HG03139 (cell line): ENCODE measurements at regions not wholly inside any gene's neighbourhood (a gene's known extent, or its start where the extent isn't known, plus 50 kb on each side); places are given as distances from the start of the nearest gene placed in this dataset.
"Not testable (repeated sequence)": the region's sequence is repeated elsewhere in the genome, so short reads cannot be mapped to it uniquely, and the experiment has no call there.

Experiments used
- ATAC-seq: cut with Tn5 transposase; IDR thresholded peaks from one replicate; pipeline ENCODE4 v1.9.1; 2021; ENCODE audit not compliant: unreplicated experiment

DNA sequence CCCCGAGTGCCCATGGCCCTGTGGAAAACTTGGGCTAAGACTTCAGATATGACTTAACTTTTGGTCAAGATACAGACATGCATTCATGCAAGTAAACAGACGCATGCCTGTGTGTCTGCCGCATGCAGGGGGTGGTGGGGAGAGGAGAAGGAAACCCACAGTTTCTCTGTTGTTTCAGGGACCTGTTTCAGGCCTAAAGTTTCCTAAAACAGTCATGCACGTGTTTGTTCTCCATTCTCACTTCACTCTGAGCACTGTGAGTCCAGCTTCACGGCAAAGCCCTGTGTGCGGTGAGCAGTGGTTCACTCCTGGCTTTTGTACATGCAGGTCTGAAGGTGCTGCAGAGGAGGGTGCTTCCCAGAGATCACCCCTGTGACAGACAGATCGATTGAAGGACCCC lies 158.7 kb downstream of the FOXL1 start:
- no peak for ATAC-seq

DNA sequence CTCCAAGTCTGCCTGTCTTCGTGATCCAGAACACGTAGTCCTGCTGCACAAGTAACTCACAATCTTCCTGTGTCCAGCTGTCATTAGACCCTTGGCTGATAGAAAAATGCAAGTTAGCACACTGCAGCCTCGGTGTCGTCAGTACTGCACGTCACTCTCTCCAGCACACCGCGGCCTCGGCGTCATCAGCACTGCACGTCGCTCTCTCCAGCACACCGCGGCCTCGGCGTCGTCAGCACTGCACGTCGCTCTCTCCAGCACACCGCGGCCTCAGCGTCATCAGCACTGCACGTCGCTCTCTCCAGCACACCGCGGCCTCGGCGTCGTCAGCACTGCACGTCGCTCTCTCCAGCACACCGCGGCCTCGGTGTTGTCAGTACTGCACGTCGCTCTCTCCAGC lies 160.0 kb downstream of the FOXL1 start:
- ATAC-seq: not testable (repeated sequence)

DNA sequence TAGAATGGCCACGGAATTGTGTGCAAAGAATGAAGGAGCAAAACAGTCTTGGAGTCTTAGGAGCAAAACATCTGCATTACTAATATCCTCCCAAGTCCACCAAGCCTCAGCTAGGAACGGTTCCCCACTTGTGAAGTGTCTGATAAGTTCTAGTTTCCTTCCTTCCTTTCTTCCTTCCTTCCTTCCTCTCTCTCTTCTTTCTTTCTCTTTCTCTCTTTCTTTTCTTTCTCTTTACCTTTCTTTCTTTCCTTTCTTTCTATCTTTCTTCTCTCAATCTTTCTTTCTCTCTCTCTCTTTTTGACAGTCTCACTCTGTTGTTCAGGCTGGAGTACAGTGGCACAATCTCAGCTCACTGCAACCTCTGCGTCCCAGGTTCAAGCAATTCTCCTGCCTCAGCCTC lies 160.8 kb downstream of the FOXL1 start:
- ATAC-seq: no peak

DNA sequence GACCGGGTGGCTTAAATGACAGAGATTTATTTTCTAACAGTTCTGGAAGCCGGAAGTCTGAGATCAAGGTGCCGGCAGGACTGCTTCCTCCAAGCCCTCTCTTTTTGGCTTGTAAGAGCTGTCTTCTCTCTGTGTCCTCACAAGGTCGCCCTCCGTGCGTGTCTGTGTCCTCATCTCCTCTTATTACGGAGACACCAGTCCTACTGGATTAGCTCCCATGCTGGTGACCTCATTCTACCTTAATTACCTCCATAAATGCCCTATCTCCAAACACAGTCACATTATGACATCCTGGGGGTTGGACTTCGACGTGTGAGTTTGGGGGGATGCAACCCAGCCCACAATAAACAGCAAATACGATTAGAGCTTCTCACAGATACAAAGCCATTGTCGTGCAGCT lies 161.5 kb downstream of the FOXL1 start:
- no peak for ATAC-seq

DNA sequence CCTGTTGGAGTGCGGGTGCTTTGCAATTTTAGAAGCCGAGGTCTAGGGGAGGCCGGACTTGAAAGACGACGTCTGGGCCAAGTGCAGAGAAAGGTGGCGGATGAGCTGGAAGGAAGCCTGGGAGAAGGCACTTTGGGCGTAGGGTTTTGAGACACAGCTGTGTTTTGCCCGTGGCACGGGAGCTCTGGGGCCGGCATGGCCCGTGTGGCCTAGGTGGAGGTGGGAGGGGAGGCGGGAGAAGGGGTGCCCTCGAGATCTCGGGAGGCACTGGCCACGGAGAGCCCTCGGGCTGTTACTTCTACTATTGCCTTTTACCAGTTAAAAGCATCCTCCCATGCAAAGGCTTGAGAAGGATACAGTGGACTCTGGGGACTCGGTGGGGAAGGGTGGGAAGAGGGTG lies 161.9 kb downstream of the FOXL1 start:
- ATAC-seq: no peak

DNA sequence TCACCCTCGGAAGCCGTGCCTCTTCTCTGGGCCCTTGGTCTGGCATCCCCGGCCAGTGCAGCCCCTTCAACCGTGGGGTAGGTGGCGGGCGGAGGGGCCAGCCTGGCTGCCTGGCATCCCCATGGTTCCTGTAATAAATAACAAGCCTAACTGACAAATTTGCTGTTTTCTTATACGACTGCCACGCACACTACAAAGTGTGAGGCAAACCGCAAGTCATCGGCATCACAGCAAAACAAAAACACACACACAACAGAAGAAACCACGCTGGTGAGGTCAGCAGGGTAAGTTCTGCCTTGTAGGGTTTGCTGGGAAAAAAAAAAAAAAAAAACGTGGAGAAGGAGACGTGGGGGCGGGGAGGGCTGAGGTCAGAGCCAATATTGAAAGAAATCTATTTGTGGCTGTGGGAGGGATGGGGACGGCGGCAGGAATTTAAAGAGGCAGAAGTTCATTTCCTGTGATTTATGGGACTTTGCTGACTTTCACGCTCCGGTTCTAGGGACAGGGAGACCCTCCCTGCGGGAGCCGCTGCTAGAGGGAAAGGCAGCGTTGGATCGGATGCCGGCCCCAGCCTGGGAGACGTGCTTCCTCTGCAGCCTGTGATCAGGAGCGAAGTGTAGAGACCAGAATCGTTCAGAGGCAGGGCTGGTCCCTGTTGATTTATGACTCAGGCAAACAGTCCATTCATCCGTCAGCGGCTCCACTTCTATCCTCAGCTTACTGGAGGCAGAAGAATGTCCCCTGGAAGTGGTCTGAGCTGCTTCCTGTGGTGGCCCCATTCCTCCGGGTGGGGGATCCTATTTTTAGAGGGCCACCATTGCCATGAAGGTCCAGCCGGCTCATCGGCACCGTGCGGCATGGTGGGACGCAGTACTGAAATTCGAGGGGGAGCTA lies 162.8 kb downstream of the FOXL1 start:
- ATAC-seq: no peak

DNA sequence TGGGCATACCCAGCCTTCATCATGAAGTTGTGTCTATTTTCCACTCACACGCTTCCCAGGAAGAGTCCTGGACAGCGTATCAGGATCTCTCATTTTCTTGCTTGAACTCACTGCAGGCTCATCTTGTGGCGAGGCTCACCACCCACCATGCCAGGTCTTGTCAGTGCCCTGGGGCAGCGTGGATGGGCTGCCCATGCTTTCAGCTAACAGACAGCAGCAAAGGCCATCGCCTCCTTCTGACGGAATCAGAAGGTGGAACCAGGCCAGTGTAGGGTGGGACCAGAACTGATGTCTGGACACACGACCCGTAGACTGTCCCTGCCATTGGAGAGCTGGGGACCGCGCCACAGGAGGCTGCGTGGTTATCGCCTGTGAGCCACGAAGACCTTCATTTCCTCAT lies 169.4 kb downstream of the FOXL1 start:
- ATAC-seq: no peak

DNA sequence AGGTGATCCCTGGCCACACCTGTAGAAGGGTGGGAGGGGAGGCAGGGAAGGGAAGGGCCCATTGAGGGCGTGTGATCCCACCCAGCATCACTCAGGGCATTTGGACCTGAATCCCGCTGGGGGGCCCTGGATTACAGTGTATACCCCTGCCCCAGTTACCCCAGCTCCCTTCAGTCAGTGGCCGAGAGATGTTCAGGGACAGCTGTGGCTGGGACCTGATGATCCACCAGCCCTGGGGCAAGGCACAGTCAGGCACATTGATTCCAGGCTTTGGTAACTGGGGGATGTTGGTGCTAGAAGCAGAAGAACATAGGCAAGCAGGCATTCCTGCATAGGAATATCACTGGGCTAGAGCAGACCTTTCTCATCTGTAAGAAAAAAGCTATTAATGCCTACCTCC lies 170.3 kb downstream of the FOXL1 start:
- no peak for ATAC-seq

DNA sequence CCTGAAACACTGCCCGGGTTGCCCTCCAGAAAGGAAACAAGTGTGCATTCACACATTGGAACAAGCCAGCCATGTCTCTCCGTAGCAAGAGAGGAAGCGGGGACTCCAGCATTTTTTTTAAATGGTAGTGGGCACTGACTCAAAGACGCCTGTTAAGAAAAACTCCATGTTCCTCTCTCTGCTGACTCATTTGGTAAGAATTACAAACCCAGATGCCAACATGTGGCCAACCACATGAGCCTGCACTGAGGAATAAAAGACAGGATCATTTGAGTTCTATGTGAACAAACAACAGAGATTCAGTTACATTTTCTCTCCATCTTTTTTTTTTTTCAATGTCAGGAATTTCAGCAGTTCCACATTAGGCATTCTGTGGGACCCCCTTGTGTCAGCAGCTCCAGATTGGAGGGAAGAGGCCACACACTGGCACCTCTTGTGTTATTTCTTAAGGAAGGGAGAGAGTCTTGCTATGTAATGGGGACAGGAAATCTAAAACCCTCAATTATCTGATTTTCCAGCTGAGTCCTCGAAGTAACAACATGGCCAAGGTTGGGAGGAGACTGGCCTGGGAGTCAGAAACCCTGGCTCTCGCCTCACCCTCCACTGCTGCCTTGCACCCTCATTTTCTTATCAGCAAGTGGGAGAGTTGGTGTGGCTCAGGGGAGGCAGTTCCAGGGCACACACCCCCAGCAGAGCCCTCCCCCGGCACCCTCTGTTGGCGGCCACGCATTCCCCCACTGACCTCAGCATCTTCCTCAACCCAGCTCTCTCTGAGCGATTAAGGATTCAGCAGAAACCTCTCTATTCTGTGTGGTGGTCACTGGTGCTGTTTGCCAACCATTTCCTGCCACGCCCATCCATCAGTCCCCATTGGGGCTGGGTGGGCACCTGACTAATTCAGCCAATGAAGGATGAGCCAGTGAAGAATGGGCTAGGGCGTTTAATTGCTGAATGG lies 173.0 kb downstream of the FOXL1 start:
- ATAC-seq: no peak

DNA sequence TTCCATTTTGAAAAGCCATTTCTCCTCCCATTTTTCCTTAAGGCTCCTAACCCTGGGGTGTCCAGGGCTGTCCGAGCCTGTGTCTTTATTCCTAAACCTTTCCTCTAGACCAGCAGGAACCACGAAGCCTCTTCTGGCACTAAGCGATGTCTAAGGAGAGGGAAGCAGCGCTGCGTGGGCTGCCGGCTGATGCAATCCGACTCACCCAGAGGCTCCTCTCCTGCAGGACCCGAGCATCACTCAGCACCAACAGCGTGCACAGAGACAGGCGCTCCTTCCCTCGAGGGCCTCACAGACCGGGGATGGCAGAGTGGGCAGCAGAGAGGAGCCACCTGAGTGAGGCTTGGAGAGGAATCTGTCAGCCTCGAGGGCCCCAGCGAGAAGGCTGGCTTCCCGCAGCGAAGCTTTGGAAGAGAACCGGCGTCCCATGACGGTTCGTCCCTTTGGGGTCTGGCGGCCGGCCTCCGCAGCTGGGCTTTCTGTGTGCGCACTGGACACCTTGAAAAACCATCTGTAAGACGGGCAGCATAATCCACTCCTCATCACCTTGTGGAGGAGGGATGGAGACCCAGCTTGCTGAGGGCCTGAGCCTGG lies 174.3 kb downstream of the FOXL1 start:
- ATAC-seq: no peak

DNA sequence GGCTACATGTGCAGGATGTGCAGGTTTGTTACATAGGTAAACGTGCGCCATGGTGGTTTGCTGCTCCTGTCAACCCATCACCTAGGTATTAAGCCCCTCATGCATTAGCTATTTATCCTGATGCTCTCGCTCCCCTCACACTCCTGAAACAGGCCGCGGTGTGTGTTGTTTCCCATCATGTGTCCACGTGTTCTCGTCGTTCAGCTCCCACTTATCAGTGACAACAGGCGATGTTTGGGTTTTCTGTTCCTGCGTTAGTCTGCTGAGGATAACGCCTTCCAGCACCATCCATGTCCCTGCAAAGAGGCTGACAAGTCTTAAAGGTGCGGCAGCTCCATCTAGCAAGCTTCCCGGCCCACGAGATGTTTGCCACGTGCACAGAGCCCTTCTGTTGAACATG lies 175.1 kb downstream of the FOXL1 start:
- no peak for ATAC-seq

DNA sequence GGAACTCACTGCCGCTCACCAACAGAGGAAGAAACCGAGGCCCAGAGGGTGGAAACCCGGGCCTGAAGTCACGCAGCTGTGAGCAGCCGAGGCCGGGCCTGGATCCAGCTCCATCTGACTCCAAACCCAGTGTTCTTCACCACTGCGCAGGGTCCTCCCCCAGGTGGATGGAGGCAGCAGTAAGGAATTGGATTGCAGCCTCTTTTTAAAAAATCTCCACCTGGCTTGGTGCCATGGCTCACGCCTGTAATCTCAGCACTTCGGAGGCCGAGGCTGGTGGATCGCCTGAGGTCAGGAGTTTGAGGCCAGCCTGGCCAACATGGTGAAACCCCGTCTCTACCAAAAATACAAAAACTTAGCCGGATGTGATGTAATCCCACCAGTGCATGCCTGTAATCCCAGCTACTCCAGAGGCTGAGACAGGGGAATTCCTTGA lies 177.2 kb downstream of the FOXL1 start:
- ATAC-seq: no peak

DNA sequence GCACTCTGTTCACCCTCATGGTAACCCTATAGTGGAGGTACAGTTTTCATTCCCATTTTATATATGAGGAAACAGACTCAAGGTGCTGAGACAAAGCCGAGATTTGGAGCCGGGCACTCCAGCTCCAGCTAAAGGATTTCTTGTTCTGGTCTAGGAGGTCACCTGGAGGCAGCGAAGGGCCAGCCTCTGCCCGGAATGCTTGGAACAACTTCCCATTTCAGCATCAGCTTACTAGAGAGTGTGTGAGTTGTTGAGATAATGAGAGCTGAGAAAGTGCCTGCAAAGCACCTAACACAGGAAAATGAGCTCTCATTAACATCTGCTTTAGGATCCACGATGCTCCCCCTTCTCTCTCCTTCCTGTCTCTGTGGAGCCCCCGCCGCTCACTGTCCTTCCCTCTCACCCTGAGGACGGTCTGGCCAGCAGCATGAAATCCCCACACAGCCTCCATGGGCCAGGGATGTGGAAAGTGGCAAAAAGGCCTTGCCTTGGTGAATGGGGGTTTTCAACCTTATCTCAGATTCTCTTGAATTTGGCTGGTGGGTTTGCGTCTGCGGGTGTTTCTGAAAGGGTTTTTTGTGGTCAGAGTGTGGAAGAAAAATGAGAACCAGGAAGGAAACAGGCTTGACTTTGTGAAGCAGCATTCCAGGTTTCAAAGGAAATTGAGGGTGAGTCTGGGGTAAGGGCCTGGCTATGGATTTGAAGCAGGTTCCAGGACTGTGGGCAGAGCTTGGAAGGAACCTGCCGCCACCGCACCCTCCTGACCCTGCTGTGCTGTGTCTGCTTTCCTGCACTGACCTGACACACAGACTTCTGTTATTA lies 178.7 kb downstream of the FOXL1 start:
- no peak for ATAC-seq

DNA sequence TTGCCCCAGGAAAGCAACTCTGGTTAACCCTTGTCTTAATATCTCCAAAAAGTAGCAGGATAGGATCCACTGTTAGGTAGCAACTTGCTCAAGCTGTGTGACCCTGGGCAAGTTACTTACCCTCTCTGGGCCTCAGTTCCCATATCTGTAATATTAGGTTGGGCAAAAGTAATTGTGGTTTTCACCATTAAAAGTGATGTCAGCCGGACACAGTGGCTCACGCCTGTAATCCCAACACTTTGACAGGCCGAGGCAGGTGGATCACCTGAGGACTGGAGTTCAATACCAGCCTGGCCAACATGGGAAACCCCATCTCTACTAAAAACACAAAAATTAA lies 179.3 kb downstream of the FOXL1 start:
- no peak for ATAC-seq

DNA sequence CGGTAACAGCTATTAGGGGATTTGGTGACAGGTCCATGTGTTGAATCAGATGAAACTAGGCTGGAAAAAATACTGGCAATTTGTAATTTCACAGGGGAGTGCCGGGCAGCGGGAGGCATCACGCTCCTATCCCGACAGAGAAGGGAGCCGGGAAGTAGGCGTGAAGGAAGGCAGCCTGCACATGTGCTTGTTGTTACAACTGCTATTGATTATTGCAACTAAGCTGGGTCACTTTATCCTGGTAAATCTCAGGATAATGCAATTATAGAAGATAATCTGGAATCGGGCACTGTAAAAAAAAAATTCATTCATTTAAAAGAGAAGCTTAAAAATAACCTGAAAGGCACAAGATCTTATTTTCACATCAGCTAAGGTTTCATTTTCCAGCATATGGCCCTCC lies 180.6 kb downstream of the FOXL1 start:
- ATAC-seq: no peak

DNA sequence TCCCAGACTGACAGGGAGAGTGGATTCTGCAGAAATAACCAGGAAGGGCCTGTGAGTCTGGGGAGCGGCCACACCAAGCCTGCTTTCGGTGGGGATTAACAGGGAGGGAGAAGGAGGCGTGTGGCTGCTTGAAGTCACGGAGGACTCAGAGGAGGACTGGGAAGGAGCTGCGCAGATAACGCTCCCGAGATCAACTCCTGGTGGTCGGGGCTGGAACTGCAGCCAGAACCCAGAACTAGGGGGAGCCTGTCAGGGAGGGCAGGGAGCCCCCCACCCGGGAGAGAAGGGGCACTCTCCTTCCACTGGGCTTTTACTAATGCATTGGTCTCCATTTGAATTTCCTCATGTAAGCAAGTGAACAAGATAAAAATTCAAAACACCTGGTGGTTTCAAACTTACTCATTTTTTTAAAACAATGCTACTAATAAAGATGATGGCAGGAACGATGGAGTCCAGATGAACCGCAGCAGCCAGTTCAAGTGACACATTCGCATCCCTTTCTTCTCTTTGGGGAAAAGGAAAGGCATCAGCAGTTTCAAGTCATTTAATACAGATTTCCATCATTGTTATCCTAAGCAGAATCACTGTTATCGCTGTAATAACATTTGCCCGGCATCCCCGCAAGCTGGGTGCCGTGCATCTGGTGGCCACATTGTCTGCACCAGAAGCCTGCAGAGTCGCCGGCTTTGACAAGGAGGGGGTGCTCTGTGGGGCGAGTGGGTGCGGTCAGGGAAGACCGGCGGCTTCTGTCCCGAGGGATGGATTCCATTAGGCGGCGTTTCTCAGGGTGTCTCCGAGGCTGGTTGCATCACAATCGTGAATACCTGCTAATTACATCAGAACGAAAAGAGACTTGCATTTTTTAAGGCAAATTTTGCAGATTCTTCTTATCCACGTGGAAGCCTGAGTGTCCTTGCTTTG lies 183.0 kb downstream of the FOXL1 start:
- no peak for ATAC-seq

DNA sequence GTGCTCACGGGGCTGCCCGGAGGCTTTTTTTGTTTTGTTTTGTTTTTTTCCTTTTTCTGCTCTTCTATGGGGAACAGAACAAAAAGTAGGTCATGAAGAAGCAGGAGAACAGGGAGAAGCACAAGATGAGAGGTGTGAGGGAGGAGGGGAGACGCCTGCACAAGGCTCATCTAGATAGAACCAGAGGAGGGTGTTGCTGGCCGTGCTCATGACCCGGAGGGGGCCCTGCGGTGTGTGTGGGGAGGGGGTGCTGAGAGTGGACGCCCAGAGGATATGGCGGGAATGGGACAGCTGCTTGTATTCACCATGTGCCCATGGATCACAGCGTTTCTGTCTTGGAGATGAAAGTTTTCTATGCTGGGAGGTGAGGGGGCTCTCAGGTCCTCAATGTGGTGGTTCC lies 183.7 kb downstream of the FOXL1 start:
- ATAC-seq: no peak

DNA sequence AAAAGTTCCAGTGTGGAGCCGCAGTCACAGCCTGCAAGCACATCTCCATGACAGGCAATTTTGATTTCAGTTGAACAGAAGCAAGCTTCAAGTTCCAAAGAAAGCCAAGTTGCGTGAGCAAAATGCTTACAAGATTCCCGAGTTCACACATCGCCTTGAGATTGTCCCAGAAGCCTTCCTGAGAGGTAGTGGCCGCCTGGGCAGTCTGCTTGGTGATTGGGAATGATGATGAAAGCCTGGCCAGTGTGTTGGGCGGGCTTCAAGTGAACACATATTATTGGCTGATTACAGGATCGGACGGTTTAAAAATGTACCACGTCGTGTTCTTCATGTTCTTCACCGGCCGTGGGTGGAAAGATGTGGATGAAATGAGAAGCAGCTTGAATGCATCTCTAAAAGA lies 185.5 kb downstream of the FOXL1 start:
- no peak for ATAC-seq

DNA sequence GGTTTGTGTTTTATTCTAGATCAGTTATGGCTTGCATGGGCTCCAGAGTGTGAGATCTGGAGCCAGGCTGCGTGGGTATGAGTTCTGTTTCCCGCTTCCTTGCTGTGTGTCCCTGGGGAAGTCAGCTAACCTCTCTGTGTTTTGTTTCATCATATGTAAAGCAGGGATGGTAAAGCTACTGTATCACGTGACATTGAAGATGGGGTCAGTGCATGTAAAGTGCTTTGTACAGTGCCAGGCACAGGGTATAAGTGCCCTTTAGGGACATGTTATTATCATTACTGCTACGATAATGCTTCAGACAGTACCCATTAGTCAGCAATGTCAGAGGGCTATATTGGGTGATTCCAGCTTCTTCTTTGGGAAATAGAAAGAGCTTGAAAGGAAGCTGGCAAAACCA lies 186.2 kb downstream of the FOXL1 start:
- no peak for ATAC-seq
